Hepatocyte (in vitro differentiated cells): ENCODE measurements at regions not wholly inside any gene's neighbourhood (a gene's known extent, or its start where the extent isn't known, plus 50 kb on each side); places are given as distances from the start of the nearest gene placed in this dataset.

Source experiments
- DNase-seq: peaks from one replicate; pipeline ENCODE4 v3.0.0-alpha.2; 2016; ENCODE audit warnings: low spot score
- H2AFZ ChIP-seq: fragments of 200-600 bp; sonication (generic); 2 replicates; pipeline ENCODE4 v1.6.0; 2016; ENCODE audit warnings: antibody characterized with exemption, mild to moderate bottlenecking
- H3K27ac ChIP-seq: fragments of 200-600 bp; sonication (generic); 2 replicates; pipeline ENCODE4 v1.5.1; 2016; ENCODE audit warnings: mild to moderate bottlenecking
- H3K27me3 ChIP-seq: fragments of 200-600 bp; sonication (generic); 2 replicates; pipeline ENCODE4 v1.6.1; 2016
- H3K36me3 ChIP-seq: fragments of 200-600 bp; sonication (generic); replicated peaks from 2 replicates; pipeline ENCODE4 v1.5.1; 2016; ENCODE audit warnings: low read depth; ENCODE audit not compliant: insufficient read depth
- H3K4me1 ChIP-seq: fragments of 200-600 bp; sonication (generic); 2 replicates; pipeline ENCODE4 v1.5.1; 2016; ENCODE audit warnings: mild to moderate bottlenecking, moderate library complexity; ENCODE audit not compliant: insufficient read depth
- H3K4me2 ChIP-seq: fragments of 200-600 bp; sonication (generic); 2 replicates; pipeline ENCODE4 v1.6.0; 2016
- H3K4me3 ChIP-seq: fragments of 200-600 bp; sonication (generic); 2 replicates; pipeline ENCODE4 v1.5.1; 2016; ENCODE audit warnings: mild to moderate bottlenecking
- H3K79me2 ChIP-seq: fragments of 200-600 bp; sonication (generic); 2 replicates; pipeline ENCODE4 v1.6.0; 2017; ENCODE audit warnings: mild to moderate bottlenecking
- H3K9me2 ChIP-seq: fragments of 200-600 bp; sonication (generic); replicated peaks from 2 replicates; pipeline ENCODE4 v1.6.0; 2017; ENCODE audit warnings: mild to moderate bottlenecking; ENCODE audit not compliant: insufficient read depth
- H3K9me3 ChIP-seq: fragments of 200-600 bp; sonication (generic); 2 replicates; pipeline ENCODE4 v1.5.1; 2016; ENCODE audit warnings: low read depth, mild to moderate bottlenecking
- H4K20me1 ChIP-seq: fragments of 200-600 bp; sonication (generic); 2 replicates; pipeline ENCODE4 v1.6.0; 2016; ENCODE audit warnings: mild to moderate bottlenecking; ENCODE audit not compliant: insufficient read depth, poor library complexity, severe bottlenecking
- EZH2 ChIP-seq: fragments of 200-600 bp; sonication (generic); IDR thresholded peaks from 2 replicates; pipeline ENCODE4 v1.6.1; 2016; ENCODE audit warnings: antibody characterized with exemption, mild to moderate bottlenecking, borderline replicate concordance
- EZH2phosphoT487 ChIP-seq: fragments of 200-600 bp; sonication (generic); IDR thresholded peaks from one replicate; pipeline ENCODE4 v1.6.1; 2018; ENCODE audit warnings: antibody characterized with exemption, mild to moderate bottlenecking, low read depth, moderate library complexity; ENCODE audit not compliant: unreplicated experiment, severe bottlenecking
- WGBS: methylation state at CpG from one replicate; pipeline ENCODE4 v1.1.6; 2016; ENCODE audit warnings: low lambda C conversion rate; ENCODE audit errors: missing lambda C conversion rate; 5-methylcytosine and 5-hydroxymethylcytosine counted together
- TF ChIP-seq, protein P1 (sequence below): fragments of 200-600 bp; sonication (generic); IDR thresholded peaks from 2 replicates; pipeline ENCODE4 v1.5.1; 2016; ENCODE audit warnings: antibody characterized with exemption, mild to moderate bottlenecking; ENCODE audit not compliant: poor library complexity

DNA sequence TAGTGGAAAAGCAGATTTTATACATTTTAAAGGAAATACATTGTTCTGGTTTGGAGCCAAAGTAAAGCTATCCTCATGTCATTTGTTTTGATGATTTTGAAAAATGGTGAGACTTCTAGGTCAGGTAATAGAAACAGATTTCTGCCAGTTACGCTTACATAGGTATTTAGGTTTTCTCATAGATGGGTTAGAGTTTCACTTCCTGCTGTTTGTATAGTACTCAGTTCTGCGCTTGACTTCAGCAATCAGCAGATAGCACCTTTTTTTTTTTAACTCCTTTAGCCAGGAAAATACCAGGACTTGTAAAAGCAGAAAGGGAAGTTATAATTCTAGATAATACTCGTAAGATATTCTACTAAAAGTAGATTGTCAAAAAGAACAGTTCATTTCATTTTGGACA lies 209.8 kb upstream of the POM121L12 start:
- Histone ChIP-seq H3K4me2 (no peak overlapping the region), H3K27me3 (no peaks in the 10 kb centered on the region), H2AFZ (no peak overlapping the region), H3K27ac (no peak overlapping the region), H3K4me1 (no peaks in the 10 kb centered on the region), H4K20me1 (no peaks in the 10 kb centered on the region), H3K4me3 (no peak overlapping the region), H3K36me3 (no peaks in the 10 kb centered on the region), H3K79me2 (no peaks in the 10 kb centered on the region), H3K9me3 (no peaks in the 10 kb centered on the region), H3K9me2 (no peaks in the 10 kb centered on the region)
- 48% methylated on average over 3 of the region's 3 CpGs for WGBS
- DNase-seq, result no peak
- TF ChIP-seq EZH2 (no peak), EZH2phosphoT487 (no peak)
- TF ChIP-seq, protein P1, sequence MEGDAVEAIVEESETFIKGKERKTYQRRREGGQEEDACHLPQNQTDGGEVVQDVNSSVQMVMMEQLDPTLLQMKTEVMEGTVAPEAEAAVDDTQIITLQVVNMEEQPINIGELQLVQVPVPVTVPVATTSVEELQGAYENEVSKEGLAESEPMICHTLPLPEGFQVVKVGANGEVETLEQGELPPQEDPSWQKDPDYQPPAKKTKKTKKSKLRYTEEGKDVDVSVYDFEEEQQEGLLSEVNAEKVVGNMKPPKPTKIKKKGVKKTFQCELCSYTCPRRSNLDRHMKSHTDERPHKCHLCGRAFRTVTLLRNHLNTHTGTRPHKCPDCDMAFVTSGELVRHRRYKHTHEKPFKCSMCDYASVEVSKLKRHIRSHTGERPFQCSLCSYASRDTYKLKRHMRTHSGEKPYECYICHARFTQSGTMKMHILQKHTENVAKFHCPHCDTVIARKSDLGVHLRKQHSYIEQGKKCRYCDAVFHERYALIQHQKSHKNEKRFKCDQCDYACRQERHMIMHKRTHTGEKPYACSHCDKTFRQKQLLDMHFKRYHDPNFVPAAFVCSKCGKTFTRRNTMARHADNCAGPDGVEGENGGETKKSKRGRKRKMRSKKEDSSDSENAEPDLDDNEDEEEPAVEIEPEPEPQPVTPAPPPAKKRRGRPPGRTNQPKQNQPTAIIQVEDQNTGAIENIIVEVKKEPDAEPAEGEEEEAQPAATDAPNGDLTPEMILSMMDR, result no peak

DNA sequence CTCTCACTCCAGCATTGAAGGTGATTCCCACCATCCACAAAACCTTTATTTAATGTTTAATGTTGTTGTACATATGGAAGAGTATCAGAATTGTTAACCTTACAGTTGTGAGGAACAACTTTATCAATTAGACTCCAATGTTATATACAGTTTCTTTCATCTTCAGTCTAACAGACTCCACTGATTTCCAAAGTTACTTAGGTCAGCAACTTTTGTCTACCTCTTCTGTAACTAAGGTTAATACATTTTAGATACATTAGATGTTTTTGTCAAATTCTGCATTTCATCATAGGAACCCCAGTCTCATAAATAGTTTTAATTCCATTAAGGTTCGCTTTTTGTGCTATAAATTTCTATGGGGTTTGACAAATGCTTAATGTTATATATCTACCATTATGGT lies 223.9 kb upstream of the POM121L12 start:
- no peaks in the 10 kb centered on the region for H3K9me3 ChIP-seq
- DNase-seq, result no peak
- H3K36me3 ChIP-seq, result no peaks in the 10 kb centered on the region
- TF ChIP-seq EZH2phosphoT487 (no peak), EZH2 (no peak)
- TF ChIP-seq, protein P1, result no peak
- no peak overlapping the region for H3K4me3 ChIP-seq
- no peaks in the 10 kb centered on the region for H3K4me1 ChIP-seq
- 100% methylated on average over 1 of the region's 1 CpG for WGBS
- no peaks in the 10 kb centered on the region for H4K20me1 ChIP-seq
- H3K4me2 ChIP-seq, result no peak overlapping the region
- H3K27ac ChIP-seq, result no peak overlapping the region
- H3K9me2 ChIP-seq, result no peaks in the 10 kb centered on the region
- no peak overlapping the region for H2AFZ ChIP-seq
- H3K79me2 ChIP-seq, result no peaks in the 10 kb centered on the region
- H3K27me3 ChIP-seq, result no peaks in the 10 kb centered on the region

DNA sequence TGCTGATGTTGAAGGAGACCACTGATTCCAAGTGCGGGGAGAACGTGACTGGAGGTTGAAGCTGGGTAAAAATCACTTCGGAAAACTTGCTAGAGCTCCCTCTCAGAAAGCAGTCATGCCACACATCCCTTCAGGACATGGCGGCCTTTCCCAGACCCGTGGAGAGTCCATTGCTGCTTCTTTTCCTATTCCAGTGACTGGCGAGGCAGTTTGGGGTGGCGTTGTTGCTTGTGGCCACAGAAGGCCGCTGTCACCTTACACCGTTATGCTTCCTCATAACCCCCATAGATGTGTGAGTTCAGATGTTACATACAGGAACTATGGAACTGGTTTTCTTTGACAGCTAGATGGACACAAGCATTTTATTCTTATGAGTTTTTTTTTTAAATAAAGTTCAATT lies 235.6 kb upstream of the POM121L12 start:
- no peaks in the 10 kb centered on the region for H3K4me1 ChIP-seq
- H3K36me3 ChIP-seq, result no peaks in the 10 kb centered on the region
- WGBS, result 90% methylated on average over 9 of the region's 9 CpGs
- H3K79me2 ChIP-seq, result no peaks in the 10 kb centered on the region
- H3K4me2 ChIP-seq, result no peak overlapping the region
- no peak overlapping the region for H3K4me3 ChIP-seq
- no peak overlapping the region for H3K27ac ChIP-seq
- TF ChIP-seq EZH2phosphoT487 (no peak), EZH2 (no peak)
- TF ChIP-seq, protein P1, result no peak
- no peaks in the 10 kb centered on the region for H3K9me2 ChIP-seq
- no peaks in the 10 kb centered on the region for H3K9me3 ChIP-seq
- no peaks in the 10 kb centered on the region for H3K27me3 ChIP-seq
- no peak for DNase-seq
- no peaks in the 10 kb centered on the region for H4K20me1 ChIP-seq
- H2AFZ ChIP-seq, result no peak overlapping the region

DNA sequence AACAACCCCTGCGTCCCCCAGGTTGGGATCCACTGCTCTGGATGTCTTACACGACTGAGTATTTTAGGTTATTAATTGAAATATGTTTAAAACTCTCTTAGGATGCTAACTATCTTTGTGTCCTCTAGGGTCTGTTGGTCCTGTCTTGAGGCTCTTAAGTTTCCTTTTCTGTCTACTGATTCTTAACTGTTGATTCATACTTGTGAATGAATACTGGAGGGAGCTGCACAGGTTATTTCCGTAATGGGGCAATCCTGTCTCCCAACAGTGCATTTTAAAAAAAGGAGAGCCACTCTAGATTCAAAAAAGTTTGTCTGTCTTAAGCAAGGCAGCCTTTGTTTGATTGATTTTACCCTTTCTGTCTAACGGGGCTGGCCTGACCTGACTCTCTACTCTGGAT lies 237.6 kb upstream of the POM121L12 start:
- Histone ChIP-seq H3K36me3 (no peaks in the 10 kb centered on the region), H4K20me1 (no peaks in the 10 kb centered on the region), H3K4me2 (no peak overlapping the region), H2AFZ (no peak overlapping the region), H3K79me2 (no peaks in the 10 kb centered on the region), H3K4me1 (no peaks in the 10 kb centered on the region), H3K4me3 (no peak overlapping the region), H3K9me2 (no peaks in the 10 kb centered on the region), H3K9me3 (no peaks in the 10 kb centered on the region), H3K27me3 (no peaks in the 10 kb centered on the region), H3K27ac (no peak overlapping the region)
- TF ChIP-seq EZH2phosphoT487 (no peak), EZH2 (no peak)
- TF ChIP-seq, protein P1, result no peak
- no peak for DNase-seq
- 83% methylated on average over 4 of the region's 4 CpGs for WGBS
